Midbrain (tissue), 1 donor: ENCODE measurements at regions not wholly inside any gene's neighbourhood (a gene's known extent, or its start where the extent isn't known, plus 50 kb on each side); places are given as distances from the start of the nearest gene placed in this dataset.

Source experiments
- DNase-seq: peaks from one replicate; lab custom pipeline; 2025; lab: John Stamatoyannopoulos, UW

- DNase-seq, result no peak
These were observed 77.8 kb downstream of the DLL1 start for GRCh38 chr6:170212956-170213636.

GRCh38 chr6:170212051-170212756, 78.7 kb downstream of the DLL1 start:
- no peak for DNase-seq

DNA sequence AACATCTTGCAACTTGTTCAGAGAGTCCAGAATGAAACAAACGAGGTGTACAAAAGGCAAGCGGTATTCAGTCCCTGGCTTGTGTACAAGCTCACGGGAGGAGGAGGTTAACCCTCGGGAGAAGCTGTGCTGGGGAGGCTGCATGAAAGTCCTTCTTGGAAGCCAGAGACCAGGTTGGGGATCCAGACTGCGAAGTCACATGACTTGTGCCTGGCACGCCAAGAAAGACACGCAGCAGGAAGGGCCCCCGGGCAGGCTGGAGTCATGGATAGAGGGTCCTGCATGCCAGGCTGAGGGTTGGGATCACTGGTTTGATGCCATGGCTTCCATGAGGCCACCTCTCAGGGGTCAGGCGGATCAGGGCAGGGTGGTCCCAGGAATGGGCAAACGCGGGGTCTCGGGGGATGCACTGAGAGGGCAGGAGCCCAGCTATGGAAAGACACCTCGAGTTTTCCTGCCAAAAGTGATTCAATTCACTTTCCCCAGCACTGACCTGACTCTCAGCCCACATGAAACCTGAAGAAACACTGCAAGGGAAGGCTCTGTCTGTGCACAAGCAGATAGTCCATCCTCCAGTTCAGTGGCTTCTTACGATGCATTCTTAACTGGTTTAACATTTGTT, 79.4 kb downstream of the DLL1 start:
- no peak for DNase-seq

DNA sequence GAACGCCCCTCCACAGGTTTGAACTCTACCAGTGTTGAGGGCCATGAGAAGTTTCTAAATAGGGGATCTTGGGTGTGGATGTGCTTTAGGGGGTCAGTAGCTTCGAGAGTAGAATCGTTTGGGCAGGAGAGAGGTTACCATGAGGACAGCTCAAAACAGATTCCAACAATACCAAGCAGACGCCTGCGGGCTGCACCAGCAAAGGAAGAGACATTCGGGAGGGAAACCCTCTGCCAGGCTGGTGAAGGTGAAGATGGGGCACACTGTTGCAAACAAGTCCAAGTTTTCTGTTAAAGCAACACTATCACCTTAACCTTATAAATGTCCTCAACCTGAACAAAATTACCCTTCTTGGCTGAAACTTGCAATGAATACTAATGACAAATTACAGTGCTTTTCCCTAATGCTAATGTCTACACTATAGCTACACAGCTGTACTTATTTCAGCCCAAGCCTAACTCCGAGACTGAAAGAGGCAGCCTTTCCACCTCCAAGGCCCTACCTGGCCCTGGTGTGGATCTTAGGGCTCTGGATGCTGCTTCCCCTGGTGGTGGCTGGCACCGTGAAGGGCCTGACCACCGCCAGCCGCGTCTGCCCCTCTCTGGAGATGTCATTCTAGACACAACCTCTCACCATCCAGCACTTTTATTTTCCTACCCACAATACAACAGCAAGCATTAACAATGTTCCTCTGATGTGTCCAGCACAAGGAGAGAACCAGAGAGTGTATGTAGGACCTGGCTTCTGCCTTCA, 80.1 kb downstream of the DLL1 start:
- DNase-seq, result no peak

DNA sequence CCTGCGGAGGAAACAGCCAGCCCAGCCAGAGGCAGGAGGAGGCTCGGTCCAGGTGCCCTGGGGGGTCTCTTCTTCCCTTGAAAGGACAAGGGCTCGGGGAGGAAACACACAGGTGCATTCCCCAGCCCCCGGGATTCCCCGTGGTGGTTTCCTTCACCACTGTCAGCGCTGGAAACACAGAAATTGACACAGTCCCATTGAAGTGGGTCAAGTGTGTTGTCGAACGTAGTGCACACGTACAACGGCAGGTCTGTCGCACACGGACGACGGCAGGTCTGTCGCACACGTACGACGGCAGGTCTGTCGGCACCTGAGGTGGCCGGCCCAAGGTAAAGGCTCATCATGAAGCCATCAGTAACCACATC, 80.9 kb downstream of the DLL1 start:
- DNase-seq, result no peak

DNA sequence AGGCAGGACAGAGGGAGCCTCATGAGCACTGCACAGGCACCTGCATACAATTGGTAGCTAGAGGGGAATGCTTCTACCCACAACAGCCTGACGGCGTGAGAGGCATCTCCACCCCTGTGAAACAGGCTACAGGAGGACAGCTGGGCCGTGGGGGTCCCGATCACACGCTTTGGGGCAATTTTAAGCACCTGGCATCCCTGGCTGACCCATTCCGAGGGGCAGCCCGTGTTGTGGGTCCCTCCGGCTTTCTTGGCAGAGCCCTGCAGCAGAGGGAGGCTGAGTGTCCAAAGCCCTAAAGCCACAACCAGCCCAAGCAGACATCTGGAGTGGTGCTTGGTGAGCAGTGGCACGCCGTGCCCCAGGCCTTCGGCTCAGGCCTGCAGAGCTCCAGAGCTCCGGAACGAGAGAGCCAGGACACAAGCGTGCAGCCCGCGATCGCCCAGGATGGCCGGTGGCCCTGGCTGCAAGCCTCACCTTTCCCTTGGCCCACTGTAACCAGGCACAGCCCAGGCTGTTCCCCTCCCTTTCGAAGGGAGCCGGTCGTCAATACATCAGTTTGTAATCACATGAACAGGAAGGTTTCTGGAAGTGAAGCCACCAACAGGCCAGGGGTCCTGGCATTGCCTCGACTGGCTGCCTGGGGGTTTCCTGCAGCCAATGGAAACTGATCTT, 81.4 kb downstream of the DLL1 start:
- DNase-seq, result no peak

DNA sequence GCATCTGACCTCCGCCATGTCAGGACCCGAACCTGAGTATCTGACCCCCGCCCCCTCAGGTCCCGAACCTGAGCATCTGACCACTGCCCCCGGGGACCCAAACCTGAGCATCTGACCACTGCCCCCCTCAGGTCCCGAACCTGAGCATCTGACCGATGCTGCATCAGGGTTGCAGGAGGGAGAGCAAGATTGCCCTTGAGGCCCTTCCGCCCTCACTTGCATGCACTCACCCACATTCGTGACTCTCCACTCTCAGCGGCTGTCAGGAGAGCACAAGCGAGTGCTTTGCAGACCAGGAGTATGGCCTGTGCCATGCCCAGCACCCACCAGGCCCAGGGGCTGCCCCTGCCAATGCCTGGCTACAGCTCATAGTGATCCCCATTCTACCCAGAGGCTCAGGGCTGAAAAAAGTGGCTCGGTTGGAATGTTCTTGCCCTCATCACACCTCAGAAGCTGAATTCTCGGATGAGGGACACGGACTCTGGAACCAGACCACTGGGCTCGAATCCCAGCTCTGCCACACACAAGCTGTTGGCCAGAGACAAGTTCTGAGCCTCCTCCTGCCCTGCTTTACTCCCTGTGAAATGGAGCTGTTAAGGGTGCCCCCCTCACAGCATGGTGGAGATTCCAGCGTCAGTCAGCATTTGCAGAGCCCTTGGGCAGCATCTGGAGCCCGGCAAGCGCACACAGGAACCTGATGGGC, 82.1 kb downstream of the DLL1 start:
- no peak for DNase-seq

DNA sequence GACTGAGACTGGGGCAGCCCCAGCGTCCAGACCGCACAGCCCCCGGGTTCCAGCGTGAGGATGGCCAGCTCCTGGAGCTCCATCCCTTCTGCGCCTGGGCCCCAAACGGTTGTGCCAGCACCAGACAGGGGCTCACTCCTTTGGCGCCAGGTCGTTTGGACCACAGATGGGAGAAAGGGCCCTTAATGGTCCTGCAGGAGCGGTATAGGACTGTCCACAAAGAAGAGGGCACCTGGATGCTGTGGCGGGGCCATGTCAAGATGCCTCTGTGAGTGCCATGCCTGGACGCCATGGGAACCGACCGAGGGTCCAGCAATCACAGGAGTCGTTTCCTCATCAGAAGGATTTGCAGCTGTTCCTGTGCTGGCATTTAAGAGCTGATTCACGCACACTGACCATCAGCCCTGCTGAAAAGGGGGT, 82.7 kb downstream of the DLL1 start:
- no peak for DNase-seq

DNA sequence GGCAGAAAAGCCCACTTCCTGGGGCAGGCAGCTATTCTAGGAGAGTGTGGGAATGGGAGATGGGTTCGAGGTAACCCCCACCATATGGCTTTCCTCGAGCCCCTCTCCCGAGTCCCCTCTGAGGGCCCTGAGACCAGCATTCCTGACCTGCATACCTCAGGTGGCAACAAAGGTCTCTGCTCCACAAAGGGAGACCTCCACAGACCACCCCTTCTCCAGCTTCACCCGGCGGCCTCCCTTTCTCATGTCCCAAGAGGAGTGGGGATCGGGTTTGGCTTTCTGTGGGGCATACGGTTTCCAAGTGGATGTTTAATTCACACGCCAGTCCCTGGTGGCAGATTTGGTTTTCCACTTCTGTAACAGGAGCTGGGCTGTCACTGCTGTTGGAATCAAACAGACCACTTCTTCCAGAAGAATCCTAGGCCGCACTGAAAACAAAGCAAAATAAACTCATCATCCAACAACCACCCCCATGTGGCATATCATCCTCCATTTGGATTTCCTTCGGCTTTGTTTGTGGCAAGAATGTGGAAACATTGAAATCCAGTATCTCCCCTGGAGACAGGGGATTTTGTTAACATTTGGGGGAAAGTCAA, 83.2 kb downstream of the DLL1 start:
- no peak for DNase-seq

DNA sequence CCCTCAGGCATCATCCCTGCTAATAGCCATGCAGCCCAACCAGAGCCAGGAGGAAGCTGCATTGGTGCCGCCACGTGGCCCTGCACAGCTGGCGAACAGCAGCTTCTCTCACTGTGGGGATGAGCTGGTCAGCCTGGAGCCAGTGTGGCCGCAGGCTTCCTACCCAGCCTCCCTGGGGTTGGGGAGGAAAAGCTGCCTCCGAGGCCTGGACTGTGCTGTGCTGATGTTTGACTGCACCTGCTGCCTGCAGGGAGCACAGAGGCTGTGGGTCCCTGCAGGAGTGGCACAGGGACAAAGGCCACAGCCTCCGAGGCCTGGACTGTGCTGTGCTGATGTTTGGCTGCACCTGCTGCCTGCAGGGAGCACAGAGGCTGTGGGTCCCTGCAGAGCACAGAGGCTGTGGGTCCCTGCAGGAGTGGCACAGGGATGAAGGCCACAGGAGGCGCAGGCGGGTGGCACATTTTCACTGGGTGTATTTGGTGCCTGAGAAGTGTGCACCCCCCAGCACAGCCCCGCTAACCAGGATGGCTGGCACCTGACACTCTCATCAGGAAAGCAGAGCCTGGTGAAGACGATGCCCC, 83.9 kb downstream of the DLL1 start:
- DNase-seq, result no peak

GRCh38 chr6:170206317-170206621, 84.6 kb downstream of the DLL1 start:
- no peak for DNase-seq

- DNase-seq, result no peak
These were observed 85.2 kb downstream of the DLL1 start for GRCh38 chr6:170205534-170206316.

DNA sequence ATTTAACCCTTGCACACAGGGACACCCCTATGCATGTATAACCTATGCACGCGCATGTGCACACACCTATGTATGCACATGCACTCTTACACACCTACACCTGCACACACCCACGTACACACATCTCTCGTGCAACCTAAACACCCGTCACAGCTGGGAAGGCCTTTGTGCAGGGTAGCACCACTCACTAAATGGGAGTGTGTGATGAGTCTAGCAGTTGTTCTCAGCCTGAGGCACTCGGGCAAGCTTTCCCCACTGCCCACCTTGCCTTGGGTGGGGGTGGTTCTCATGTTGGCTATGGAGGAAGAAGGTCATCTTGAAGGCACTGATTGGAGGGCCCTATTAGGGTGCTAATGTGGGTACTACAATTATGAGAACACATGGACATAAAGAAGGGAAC, 85.8 kb downstream of the DLL1 start:
- no peak for DNase-seq

GRCh38 chr6:170203212-170203611, 87.7 kb downstream of the DLL1 start:
- DNase-seq, result no peak

- no peak for DNase-seq
These were observed 88.3 kb downstream of the DLL1 start for GRCh38 chr6:170202416-170203135.

DNA sequence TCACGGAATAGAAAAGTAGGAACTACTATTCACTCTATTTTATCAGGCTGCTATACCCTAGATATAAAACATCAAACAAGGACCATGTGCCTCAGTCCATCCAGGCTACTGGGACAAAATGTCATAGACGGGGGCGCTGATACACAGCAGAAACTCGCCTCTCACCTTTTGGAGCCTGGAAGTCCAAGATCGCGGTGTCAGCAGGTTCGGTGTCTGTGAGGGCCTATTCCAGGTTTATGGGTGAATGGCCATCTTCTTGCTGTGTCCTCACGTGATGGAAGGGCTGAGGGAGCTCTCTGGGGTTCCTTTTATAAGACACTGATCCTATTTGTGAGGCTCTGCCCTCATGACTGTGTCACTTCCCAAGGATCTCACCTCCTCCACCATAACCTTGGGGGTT, 89.5 kb downstream of the DLL1 start:
- DNase-seq, result no peak

GRCh38 chr6:170200458-170200891, 90.4 kb downstream of the DLL1 start:
- DNase-seq, result no peak

- no peak for DNase-seq
These were observed 91.2 kb downstream of the DLL1 start for GRCh38 chr6:170199716-170200115.

DNA sequence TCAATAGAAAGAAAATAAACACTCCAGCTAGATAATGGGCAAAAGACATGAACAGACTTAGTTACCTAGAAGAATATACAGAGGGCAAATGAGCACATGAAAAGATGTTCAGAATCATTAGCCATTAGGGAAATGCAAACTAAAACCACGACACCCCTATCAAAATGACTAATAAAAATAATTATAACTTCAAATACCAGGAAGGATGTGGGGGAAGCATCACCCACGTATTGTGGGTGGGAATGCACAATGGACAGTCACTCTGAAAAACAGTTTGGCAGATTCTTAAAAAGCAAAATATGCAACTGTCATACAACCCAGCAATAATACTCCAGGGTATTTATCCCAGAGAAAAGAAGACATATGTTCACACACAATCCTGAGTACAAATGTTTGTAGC, 92.6 kb downstream of the DLL1 start:
- DNase-seq, result no peak
